ENCODE measurements at regions not wholly inside any gene's neighbourhood (a gene's known extent, or its start where the extent isn't known, plus 50 kb on each side); places are given as distances from the start of the nearest gene placed in this dataset.
"Not testable (repeated sequence)": the region's sequence is repeated elsewhere in the genome, so short reads cannot be mapped to it uniquely, and the experiment has no call there.

GRCh38 chr4:34432706-34433105 lies 1811.6 kb downstream of the ARAP2 start:
- ATAC-seq = no peak
- TF ChIP-seq ZC3H10 (CRISPR knock-in tag; IDR thresholded peaks at IDR 0.05) = no peak
- no peak for TF ChIP-seq ZNF70 (CRISPR knock-in tag; IDR thresholded peaks at IDR 0.05)
- no peak for TF ChIP-seq ZNF8 (CRISPR knock-in tag; IDR thresholded peaks at IDR 0.05)
- TF ChIP-seq ARNTL (CRISPR knock-in tag; IDR thresholded peaks at IDR 0.05; ENCODE audit: borderline replicate concordance, low read depth) = no peak

GRCh38 chr4:34434377-34434776 lies 1809.9 kb downstream of the ARAP2 start:
- ATAC-seq = not testable (repeated sequence)

GRCh38 chr4:34464196-34464595 lies 1780.1 kb downstream of the ARAP2 start:
- ATAC-seq = no peak
- TF ChIP-seq CSRNP3 (CRISPR knock-in tag; IDR thresholded peaks at IDR 0.05) (no peak), OSR1 (CRISPR knock-in tag; IDR thresholded peaks at IDR 0.05) (no peak), TCF4 (CRISPR knock-in tag; IDR thresholded peaks at IDR 0.05; ENCODE audit: borderline replicate concordance) (no peak), GLIS3 (CRISPR knock-in tag; IDR thresholded peaks at IDR 0.05) (no peak), ZNF8 (CRISPR knock-in tag; IDR thresholded peaks at IDR 0.05) (no peak), RARB (CRISPR knock-in tag; IDR thresholded peaks at IDR 0.05) (no peak), POU6F1 (CRISPR knock-in tag; IDR thresholded peaks at IDR 0.05; ENCODE audit: borderline replicate concordance, low read depth) (no peak), CSDC2 (CRISPR knock-in tag; IDR thresholded peaks at IDR 0.05) (no peak), PATZ1 (CRISPR knock-in tag; IDR thresholded peaks at IDR 0.05; ENCODE audit: borderline replicate concordance) (no peak), ZNF70 (CRISPR knock-in tag; IDR thresholded peaks at IDR 0.05) (no peak), PPARA (CRISPR knock-in tag; IDR thresholded peaks at IDR 0.05; ENCODE audit: borderline replicate concordance) (no peak), TSHZ2 (CRISPR knock-in tag; IDR thresholded peaks at IDR 0.05) (no peak), ZFP3 (CRISPR knock-in tag; IDR thresholded peaks at IDR 0.05) (no peak), BACH2 (CRISPR knock-in tag; IDR thresholded peaks at IDR 0.05; ENCODE audit: borderline replicate concordance) (no peak), ZFP30 (CRISPR knock-in tag; IDR thresholded peaks at IDR 0.05) (no peak), CREB5 (CRISPR knock-in tag; IDR thresholded peaks at IDR 0.05; ENCODE audit: low read depth) (no peak), ISL1 (CRISPR knock-in tag; IDR thresholded peaks at IDR 0.05) (no peak), TOX (CRISPR knock-in tag; IDR thresholded peaks at IDR 0.05; ENCODE audit: borderline replicate concordance) (no peak), ESRRG (CRISPR knock-in tag; IDR thresholded peaks at IDR 0.05) (no peak), ARNTL (CRISPR knock-in tag; IDR thresholded peaks at IDR 0.05; ENCODE audit: borderline replicate concordance, low read depth) (no peak)

- no peak for ATAC-seq
- TF ChIP-seq POU6F1 (CRISPR knock-in tag; IDR thresholded peaks at IDR 0.05; ENCODE audit: borderline replicate concordance, low read depth) = no peak
Measured at GRCh38 chr4:34466411-34466810, 1777.9 kb downstream of the ARAP2 start.

Data from SK-N-SH treated with all-trans-retinoic acid at 6 μM for 48 hours (cell line).